NCI-H128 (cell line): ENCODE measurements at regions not wholly inside any gene's neighbourhood (a gene's known extent, or its start where the extent isn't known, plus 50 kb on each side); places are given as distances from the start of the nearest gene placed in this dataset.
"Not testable (repeated sequence)": the region's sequence is repeated elsewhere in the genome, so short reads cannot be mapped to it uniquely, and the experiment has no call there.

Source experiments
- DNase-seq: peaks from one replicate; lab custom pipeline; 2025; ENCODE audit not compliant: unreplicated experiment; lab: John Stamatoyannopoulos, UW

- no peak for DNase-seq
Measured at GRCh38 chr13:81916461-81916860, 1575.5 kb upstream of the SPRY2 start.

- no peak for DNase-seq
Measured at GRCh38 chr13:81907787-81908372, 1567.0 kb upstream of the SPRY2 start.

GRCh38 chr13:81888855-81889254, 1547.9 kb upstream of the SPRY2 start:
- no peak for DNase-seq

- DNase-seq, result no peak
Measured at GRCh38 chr13:81874681-81875661, 1534.0 kb upstream of the SPRY2 start.

- no peak for DNase-seq
Measured at GRCh38 chr13:81874253-81874652, 1533.3 kb upstream of the SPRY2 start.

- DNase-seq, result no peak
Measured at GRCh38 chr13:81872581-81872980, 1531.7 kb upstream of the SPRY2 start.

- not testable (repeated sequence) for DNase-seq
Measured at GRCh38 chr13:81871751-81872325, 1530.9 kb upstream of the SPRY2 start.

- no peak for DNase-seq
Measured at GRCh38 chr13:81848291-81848690, 1507.4 kb upstream of the SPRY2 start.

GRCh38 chr13:81846771-81847170, 1505.8 kb upstream of the SPRY2 start:
- no peak for DNase-seq

GRCh38 chr13:81821259-81821658, 1480.3 kb upstream of the SPRY2 start:
- no peak for DNase-seq

- no peak for DNase-seq
Measured at GRCh38 chr13:81800433-81800832, 1459.5 kb upstream of the SPRY2 start.

GRCh38 chr13:81795710-81796109, 1454.8 kb upstream of the SPRY2 start:
- DNase-seq, result no peak

GRCh38 chr13:81791641-81792040, 1450.7 kb upstream of the SPRY2 start:
- no peak for DNase-seq

- DNase-seq, result no peak
Measured at GRCh38 chr13:81781471-81781870, 1440.5 kb upstream of the SPRY2 start.

- DNase-seq, result no peak
Measured at GRCh38 chr13:81779876-81780275, 1439.0 kb upstream of the SPRY2 start.

- no peak for DNase-seq
Measured at GRCh38 chr13:81778350-81778749, 1437.4 kb upstream of the SPRY2 start.

- DNase-seq, result no peak
Measured at GRCh38 chr13:81773263-81773662, 1432.3 kb upstream of the SPRY2 start.

- DNase-seq, result no peak
Measured at GRCh38 chr13:81771951-81772350, 1431.0 kb upstream of the SPRY2 start.

- no peak for DNase-seq
Measured at GRCh38 chr13:81770868-81771505, 1430.1 kb upstream of the SPRY2 start.

GRCh38 chr13:81762449-81762848, 1421.5 kb upstream of the SPRY2 start:
- no peak for DNase-seq

- DNase-seq, result no peak
Measured at GRCh38 chr13:81760316-81760715, 1419.4 kb upstream of the SPRY2 start.
